ES-I3 (cell line): ENCODE measurements at regions not wholly inside any gene's neighbourhood (a gene's known extent, or its start where the extent isn't known, plus 50 kb on each side); places are given as distances from the start of the nearest gene placed in this dataset.
"Not testable (repeated sequence)": the region's sequence is repeated elsewhere in the genome, so short reads cannot be mapped to it uniquely, and the experiment has no call there.

ENCODE experiments used
- H3K36me3 ChIP-seq: 2 replicates; pipeline ENCODE4 v1.6.1; 2013; ENCODE audit warnings: mild to moderate bottlenecking, low read length, control low read depth, moderate library complexity; ENCODE audit not compliant: insufficient read depth
- H3K4me1 ChIP-seq: 2 replicates; pipeline ENCODE4 v1.6.1; 2013; ENCODE audit warnings: mild to moderate bottlenecking, control low read depth, low read length; ENCODE audit not compliant: insufficient read depth
- H3K9ac ChIP-seq: 2 replicates; pipeline ENCODE4 v1.6.1; 2013; ENCODE audit warnings: low read depth, mild to moderate bottlenecking, low read length, moderate library complexity
- H3K9me3 ChIP-seq: 2 replicates; pipeline ENCODE4 v1.6.1; 2013; ENCODE audit warnings: mild to moderate bottlenecking, low read length, moderate library complexity; ENCODE audit not compliant: control insufficient read depth, insufficient read depth

GRCh38 chr5:145678255-145678654 is 156.9 kb downstream of the PRELID2 start:
- Histone ChIP-seq H3K36me3 (no peaks in the 10 kb centered on the region), H3K4me1 (no peaks in the 10 kb centered on the region), H3K9me3 (no peaks in the 10 kb centered on the region), H3K9ac (no peak overlapping the region)

DNA sequence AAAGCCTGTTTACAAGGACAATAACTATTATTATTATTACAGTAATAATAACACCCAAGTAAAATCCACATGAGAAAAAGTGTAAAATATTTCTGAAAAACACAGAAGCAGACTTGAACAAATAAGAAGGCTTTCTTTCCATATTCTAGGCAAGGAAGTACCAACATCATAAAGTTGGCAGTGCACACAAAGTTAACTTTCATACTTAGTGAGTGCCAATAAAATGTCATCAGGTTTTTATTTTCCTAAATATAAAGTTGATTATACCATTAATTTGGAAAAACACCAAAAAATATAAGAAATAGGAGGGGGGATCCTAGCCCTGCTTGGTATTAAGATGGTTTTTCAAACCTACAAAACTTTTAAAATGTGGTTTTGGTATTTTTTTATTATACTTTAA is 161.4 kb downstream of the PRELID2 start:
- no peaks in the 10 kb centered on the region for H3K36me3 ChIP-seq
- no peaks in the 10 kb centered on the region for H3K4me1 ChIP-seq
- H3K9ac ChIP-seq, result no peak overlapping the region
- H3K9me3 ChIP-seq, result no peaks in the 10 kb centered on the region

DNA sequence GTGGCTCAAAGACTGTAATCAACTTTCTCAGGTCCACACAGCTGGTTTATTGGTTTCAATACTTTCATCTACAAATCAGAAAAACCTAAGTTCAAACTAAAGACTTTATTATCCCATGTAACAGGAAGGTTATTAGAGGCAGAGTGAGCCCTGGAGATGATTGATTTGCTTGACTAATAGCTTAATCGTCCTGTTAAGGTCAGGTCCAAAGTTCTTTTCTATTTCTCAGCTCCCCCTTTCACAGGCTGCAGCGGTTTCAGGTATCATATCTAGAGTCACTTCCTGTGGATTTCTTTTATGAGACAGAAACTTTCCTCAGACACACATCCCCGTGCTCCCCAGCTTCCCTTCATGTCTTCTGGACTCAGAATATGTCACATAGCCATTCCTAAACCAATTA is 166.4 kb downstream of the PRELID2 start:
- Histone ChIP-seq H3K36me3 (no peaks in the 10 kb centered on the region), H3K9ac (no peak overlapping the region), H3K9me3 (no peaks in the 10 kb centered on the region), H3K4me1 (no peaks in the 10 kb centered on the region)

DNA sequence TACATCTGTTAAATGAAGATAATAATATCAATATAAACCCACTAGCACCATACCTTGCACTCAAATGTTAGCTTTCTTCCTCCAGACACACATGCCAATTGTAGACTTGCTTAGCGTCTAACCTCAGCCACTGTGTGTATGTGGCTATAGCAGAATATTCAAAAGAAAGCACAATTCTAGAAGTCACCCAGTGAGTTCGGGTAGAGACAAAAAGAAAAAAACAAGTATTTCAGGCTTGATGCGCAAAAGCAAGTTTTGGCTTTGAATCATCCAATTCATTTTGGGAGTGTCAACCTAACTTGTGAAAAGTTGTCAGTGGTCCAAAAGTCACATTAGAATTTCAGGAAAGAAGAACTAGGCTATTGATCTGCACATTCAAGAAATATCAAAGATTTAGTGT is 167.4 kb downstream of the PRELID2 start:
- Histone ChIP-seq H3K9ac (no peak overlapping the region), H3K4me1 (no peaks in the 10 kb centered on the region), H3K36me3 (no peaks in the 10 kb centered on the region), H3K9me3 (no peaks in the 10 kb centered on the region)

DNA sequence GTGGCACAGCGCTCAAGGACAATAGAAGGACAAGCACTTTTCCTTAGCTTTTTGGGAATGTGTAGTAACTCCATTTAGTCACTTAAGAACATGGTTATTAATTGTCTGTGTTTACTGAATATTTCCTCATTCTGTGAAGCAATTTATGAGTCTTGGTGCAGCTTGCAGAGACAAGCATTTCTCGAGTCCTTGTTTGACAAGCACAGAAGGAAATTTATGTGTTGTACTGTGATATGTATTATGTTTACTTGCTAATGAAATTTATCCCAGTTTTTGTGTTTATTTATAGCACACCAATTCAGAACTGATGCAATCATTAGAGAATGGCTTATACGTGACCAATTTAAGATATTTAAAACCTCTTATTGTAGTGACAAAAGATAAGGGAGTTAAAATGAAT is 168.6 kb downstream of the PRELID2 start:
- Histone ChIP-seq H3K36me3 (no peaks in the 10 kb centered on the region), H3K9ac (no peak overlapping the region), H3K4me1 (no peaks in the 10 kb centered on the region), H3K9me3 (no peaks in the 10 kb centered on the region)

DNA sequence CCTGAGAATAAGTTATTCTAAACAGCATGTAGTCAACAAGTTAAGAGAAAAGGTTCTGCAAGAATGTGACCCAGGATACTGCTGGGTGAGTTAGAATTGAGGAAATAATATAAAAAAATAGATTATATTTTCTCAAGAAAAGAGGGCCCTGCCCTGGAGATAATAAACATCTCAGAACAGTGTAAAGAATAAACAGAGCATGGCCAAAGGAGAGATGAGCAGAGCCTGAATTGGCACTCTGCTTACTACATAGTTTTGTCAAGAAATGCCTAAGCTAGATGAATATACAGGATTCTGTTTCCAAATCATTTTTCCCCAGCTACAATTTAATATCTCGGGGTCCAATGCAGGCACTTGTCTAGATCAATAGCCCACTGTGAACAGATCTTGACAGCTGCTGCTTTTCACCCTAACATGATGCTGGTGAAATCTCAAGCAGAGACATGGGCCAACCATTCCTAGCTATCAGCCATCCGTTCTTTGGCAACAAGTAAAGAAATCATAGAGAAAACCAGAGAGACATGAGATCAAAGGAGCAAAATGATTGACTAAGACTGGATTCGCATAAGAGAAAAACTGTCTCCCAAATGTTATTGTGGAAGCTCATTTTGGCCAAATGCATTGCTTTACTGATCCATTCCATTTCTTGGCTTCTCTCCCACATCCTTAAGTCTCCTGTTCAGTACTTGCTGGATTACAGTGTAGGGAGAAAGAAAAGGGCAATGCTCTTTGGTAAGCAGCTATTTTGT is 173.2 kb downstream of the PRELID2 start:
- H3K4me1 ChIP-seq, result no peaks in the 10 kb centered on the region
- no peak overlapping the region for H3K9ac ChIP-seq
- H3K9me3 ChIP-seq, result no peaks in the 10 kb centered on the region
- H3K36me3 ChIP-seq, result no peaks in the 10 kb centered on the region

DNA sequence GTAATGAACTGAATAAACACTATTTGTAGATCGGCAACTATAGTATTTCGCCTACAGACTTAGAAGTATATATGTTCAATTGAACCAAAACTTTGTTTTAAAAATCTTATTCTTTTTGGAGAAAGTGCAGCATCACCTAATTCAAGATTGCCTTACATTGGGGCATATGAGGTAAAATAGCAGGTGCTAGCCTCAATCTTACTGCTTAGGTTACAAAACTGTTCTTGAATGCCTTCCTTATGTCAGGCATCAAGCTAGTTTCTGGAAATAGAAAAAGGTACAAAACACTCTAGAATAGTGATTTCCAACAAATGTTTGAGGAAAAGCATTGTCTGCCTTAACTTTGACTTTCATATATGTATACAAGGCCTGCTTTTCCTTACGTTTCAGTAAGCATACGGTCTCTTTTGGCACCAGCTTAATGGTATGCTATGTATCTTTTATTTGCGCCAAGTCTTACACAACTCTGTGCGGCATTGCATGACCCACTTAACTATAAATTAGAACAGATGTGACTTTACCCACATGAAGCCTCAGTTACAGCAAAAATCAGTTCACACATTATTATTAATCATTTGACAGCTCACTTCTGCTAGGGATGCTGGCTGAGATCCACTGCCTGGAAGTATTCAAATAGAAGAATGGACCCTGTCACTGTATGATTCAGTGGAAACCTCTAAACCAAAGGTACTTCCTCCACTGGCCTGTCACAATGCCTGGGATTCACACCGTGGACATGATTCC is 174.1 kb downstream of the PRELID2 start:
- no peaks in the 10 kb centered on the region for H3K36me3 ChIP-seq
- H3K9ac ChIP-seq, result no peak overlapping the region

GRCh38 chr5:145658435-145658834 is 176.7 kb downstream of the PRELID2 start:
- Histone ChIP-seq H3K36me3 (no peaks in the 10 kb centered on the region), H3K9me3 (no peaks in the 10 kb centered on the region), H3K4me1 (no peaks in the 10 kb centered on the region), H3K9ac (no peak overlapping the region)

More for the DNA sequence above, 174.1 kb downstream of the PRELID2 start:
- H3K4me1 ChIP-seq, result no peaks in the 10 kb centered on the region
- H3K9me3 ChIP-seq, result no peaks in the 10 kb centered on the region

DNA sequence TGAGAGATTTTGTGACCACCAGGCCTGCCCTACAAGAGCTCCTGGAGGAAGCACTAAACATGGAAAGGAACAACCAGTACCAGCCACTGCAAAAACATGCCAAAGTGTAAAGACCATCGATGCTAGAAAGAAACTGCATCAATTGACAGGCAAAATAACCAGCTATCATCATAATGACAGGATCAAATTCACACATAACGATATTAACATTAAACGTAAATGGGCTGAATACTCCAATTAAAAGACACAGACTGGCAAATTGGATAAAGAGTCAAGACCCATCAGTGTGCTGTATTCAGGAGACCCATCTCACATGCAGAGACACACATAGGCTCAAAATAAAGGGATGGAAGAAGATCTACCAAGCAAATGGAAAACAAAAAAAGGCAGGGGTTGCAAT is 182.4 kb downstream of the PRELID2 start:
- not testable (repeated sequence) for H3K4me1 ChIP-seq, H3K9ac ChIP-seq, H3K9me3 ChIP-seq, H3K36me3 ChIP-seq

- not testable (repeated sequence) for H3K9me3 ChIP-seq, H3K36me3 ChIP-seq, H3K4me1 ChIP-seq, H3K9ac ChIP-seq
Observed at GRCh38 chr5:145647137-145647536, 188.0 kb downstream of the PRELID2 start.

DNA sequence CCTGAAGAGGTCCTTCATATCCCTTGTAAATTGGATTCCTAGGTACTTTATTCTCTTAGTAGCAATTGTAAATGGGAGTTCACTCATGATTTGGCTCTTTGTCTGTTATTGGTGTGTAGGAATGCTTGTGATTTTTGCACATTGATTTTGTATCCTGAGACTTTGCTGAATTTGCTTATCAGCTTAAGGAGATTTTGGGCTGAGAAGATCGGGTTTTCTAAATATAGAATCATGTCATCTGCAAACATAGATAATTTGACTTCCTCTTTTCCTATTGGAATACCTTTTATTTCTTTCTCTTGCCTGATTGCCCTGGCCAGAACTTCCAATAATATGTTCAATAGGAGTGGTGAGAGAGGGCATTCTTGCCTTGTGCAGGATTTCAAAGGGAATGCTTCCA is 191.9 kb downstream of the PRELID2 start:
- H3K9me3 ChIP-seq, H3K4me1 ChIP-seq, H3K9ac ChIP-seq, H3K36me3 ChIP-seq: not testable (repeated sequence)

DNA sequence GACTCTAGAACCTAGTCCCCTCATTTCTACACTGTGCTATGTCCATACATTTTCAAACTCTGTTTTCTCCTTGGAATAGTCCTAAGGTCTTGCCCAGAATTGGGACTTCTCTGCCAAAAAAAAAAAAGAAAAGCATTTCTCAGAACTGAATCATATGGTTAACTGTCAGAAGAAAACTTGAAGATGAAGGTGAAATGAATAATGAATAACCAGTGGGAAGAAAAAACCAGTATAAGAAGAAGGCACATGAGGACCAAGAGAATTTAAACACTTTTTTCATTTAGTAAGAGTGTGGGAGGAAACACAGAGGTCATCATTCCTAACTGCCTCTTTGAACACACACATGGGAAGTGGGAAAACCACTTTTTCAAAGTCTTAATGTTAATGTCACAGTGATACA is 197.7 kb downstream of the PRELID2 start:
- Histone ChIP-seq H3K4me1 (no peaks in the 10 kb centered on the region), H3K9ac (no peak overlapping the region), H3K36me3 (no peaks in the 10 kb centered on the region), H3K9me3 (no peaks in the 10 kb centered on the region)

GRCh38 chr5:145636371-145636770 is 198.8 kb downstream of the PRELID2 start:
- H3K9ac ChIP-seq, result no peak overlapping the region
- H3K9me3 ChIP-seq, result no peaks in the 10 kb centered on the region
- no peaks in the 10 kb centered on the region for H3K4me1 ChIP-seq

GRCh38 chr5:145633474-145633873 is 201.7 kb downstream of the PRELID2 start:
- H3K9me3 ChIP-seq, result no peaks in the 10 kb centered on the region
- no peaks in the 10 kb centered on the region for H3K36me3 ChIP-seq
- no peak overlapping the region for H3K9ac ChIP-seq
- no peaks in the 10 kb centered on the region for H3K4me1 ChIP-seq

More at GRCh38 chr5:145636371-145636770, 198.8 kb downstream of the PRELID2 start:
- no peaks in the 10 kb centered on the region for H3K36me3 ChIP-seq

DNA sequence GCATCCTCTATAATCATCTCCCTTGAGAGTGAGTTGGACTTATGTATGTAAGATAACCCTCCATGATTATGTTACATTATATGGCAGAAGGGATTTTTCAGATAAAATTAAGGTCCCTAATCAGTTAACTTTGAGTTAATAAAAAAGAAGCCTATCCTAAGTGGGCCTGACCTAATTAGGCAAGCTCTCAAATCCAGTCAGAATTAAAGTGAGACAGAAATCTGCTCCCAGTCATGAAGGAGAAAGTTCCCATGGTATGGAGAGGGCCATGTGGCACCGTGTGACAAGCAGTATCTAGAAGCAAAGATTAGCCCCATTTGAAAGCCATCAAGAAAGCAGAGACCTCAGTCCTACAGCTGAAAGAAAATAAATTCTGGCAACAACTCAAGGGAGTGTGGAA is 202.4 kb downstream of the PRELID2 start:
- no peak overlapping the region for H3K9ac ChIP-seq
- H3K4me1 ChIP-seq, result no peaks in the 10 kb centered on the region
- H3K9me3 ChIP-seq, result no peaks in the 10 kb centered on the region
- H3K36me3 ChIP-seq, result no peaks in the 10 kb centered on the region
